ENCODE measurements at regions not wholly inside any gene's neighbourhood (a gene's known extent, or its start where the extent isn't known, plus 50 kb on each side); places are given as distances from the start of the nearest gene placed in this dataset.

DNA sequence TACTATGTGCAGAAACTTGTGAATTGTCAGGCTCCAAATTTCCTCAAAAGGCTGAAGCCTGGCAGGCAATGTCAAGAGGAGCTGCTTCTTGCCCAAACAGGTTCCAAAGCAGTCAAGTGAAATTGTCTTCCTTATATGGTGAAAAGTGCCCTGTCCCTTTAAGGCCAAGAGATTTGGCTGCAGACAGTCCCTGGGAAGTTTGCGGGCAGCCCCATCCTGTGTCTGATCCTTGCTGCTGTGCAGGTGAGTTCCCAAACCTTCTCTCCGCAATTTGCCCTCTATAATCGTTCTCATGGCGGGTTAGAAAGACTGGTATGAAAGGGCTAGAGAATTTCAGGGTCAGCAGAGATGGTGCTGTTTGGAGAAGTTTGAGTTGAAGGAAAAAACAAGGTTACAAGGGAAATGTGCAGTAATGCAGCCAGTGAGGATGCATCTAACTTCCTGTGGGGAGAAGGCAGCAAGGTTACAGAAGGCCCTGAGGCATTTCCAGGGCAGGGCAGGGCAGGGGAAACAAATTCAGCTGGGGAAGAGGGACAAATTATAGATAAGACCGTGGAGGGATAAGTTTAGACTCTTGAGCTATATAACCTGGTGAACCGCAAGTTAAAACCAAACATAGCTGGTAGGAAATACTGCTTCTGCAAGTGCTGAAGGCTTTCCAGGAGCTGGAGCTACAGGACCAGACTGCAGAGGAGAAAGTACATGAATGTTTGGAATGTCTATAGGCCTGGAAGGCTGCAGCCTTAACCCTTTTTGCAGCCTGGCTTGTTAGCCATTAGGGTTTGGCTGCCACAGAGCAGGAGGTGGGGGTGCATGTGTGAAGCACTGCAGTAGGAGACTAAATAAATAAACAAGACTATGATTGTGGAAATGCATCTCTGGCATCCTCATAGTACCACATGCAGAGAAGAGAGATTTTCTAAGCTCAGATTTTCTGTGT is 256.2 kb upstream of the IL12A start:
- no peaks in the 10 kb centered on the region for H3K36me3 ChIP-seq (ENCODE audit: control insufficient read depth in 4 of 4, insufficient read depth in 4 of 4, low read length in 4 of 4)
- peak overlapping the region in 1 of 2 donors; percentile 46 for H3K27ac ChIP-seq (ENCODE audit: low read depth in 1 of 2, low read length in 1 of 2)
- peaks cover 0 to 2% (median 0%) of the 10 kb centered on the region in 3 donors for H3K27me3 ChIP-seq (ENCODE audit: control insufficient read depth in 3 of 3, insufficient read depth in 3 of 3, low read length in 2 of 3)
- H3K9ac ChIP-seq (ENCODE audit: insufficient read depth in 1 of 2, low read length in 2 of 2), result no peak overlapping the region
- H3K4me3 ChIP-seq, result no peak overlapping the region
- WGBS, 2 donors, result 28 to 29% methylated on average over 6 of the region's 6 CpGs
- DNase-seq, result peak; percentile 18 to 41 (median 22)
- peaks cover 0 to 6% (median 2%) of the 10 kb centered on the region in 5 donors for H3K4me1 ChIP-seq (ENCODE audit: control insufficient read depth in 5 of 5, insufficient read depth in 5 of 5, low read length in 5 of 5)
- peak; percentile 49 for ATAC-seq (ENCODE audit: insufficient read depth, low FRiP score)
- H3K9me3 ChIP-seq (ENCODE audit: control insufficient read depth in 4 of 4, insufficient read depth in 3 of 4, low read length in 3 of 4), result no peaks in the 10 kb centered on the region
- no peak for TF ChIP-seq CTCF (IDR thresholded peaks at IDR 0.05; ENCODE audit: control extremely low read depth, extremely low read depth)

- Histone ChIP-seq H3K4me1 (ENCODE audit: control insufficient read depth in 5 of 5, insufficient read depth in 5 of 5, low read length in 5 of 5) (peaks cover 0 to 6% (median 2%) of the 10 kb centered on the region in 5 donors), H3K9ac (ENCODE audit: insufficient read depth in 1 of 2, low read length in 2 of 2) (no peak overlapping the region), H3K27me3 (ENCODE audit: control insufficient read depth in 3 of 3, insufficient read depth in 3 of 3, low read length in 2 of 3) (peaks cover 0 to 2% (median 0%) of the 10 kb centered on the region in 3 donors), H3K4me3 (no peak overlapping the region), H3K36me3 (ENCODE audit: control insufficient read depth in 4 of 4, insufficient read depth in 4 of 4, low read length in 4 of 4) (no peaks in the 10 kb centered on the region), H3K27ac (ENCODE audit: low read depth in 1 of 2, low read length in 1 of 2) (no peak overlapping the region), H3K9me3 (ENCODE audit: control insufficient read depth in 4 of 4, insufficient read depth in 3 of 4, low read length in 3 of 4) (no peaks in the 10 kb centered on the region)
- DNase-seq (peak in 1 of 3 donors; percentile 4), ATAC-seq (ENCODE audit: insufficient read depth, low FRiP score) (no peak)
- WGBS, 2 donors, result 66 to 74% methylated on average over 5 of the region's 5 CpGs
- TF ChIP-seq CTCF (IDR thresholded peaks at IDR 0.05; ENCODE audit: control extremely low read depth, extremely low read depth), result no peak
These were observed 255.3 kb upstream of the IL12A start for GRCh38 chr3:159733194-159733860.

DNA sequence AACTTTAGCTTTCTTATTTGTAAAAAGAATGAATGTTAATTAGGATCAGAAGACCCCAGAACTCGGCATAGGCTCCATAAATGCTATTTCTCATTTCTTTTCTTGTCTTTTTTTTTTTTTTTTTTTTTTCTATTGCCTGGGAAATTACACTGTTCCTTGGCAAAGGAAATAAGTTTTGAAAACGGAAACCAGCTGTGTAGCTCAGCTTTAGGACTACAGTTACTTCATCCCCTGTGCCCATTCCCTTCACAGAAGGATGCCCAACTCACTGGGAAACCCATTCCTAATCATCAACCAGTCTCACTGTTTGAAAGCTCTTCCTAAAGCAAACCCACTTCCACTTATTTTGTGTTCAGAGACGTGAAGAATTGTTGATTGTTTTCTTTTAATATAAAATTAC is 254.0 kb upstream of the IL12A start:
- DNase-seq (peak in 1 of 3 donors; percentile 6), ATAC-seq (ENCODE audit: insufficient read depth, low FRiP score) (no peak)
- Histone ChIP-seq H3K9me3 (ENCODE audit: control insufficient read depth in 4 of 4, insufficient read depth in 3 of 4, low read length in 3 of 4) (no peaks in the 10 kb centered on the region), H3K27me3 (ENCODE audit: control insufficient read depth in 3 of 3, insufficient read depth in 3 of 3, low read length in 2 of 3) (peaks cover 0 to 2% (median 0%) of the 10 kb centered on the region in 3 donors), H3K9ac (ENCODE audit: insufficient read depth in 1 of 2, low read length in 2 of 2) (no peak overlapping the region), H3K27ac (ENCODE audit: low read depth in 1 of 2, low read length in 1 of 2) (no peak overlapping the region), H3K4me3 (no peak overlapping the region), H3K36me3 (ENCODE audit: control insufficient read depth in 4 of 4, insufficient read depth in 4 of 4, low read length in 4 of 4) (no peaks in the 10 kb centered on the region), H3K4me1 (ENCODE audit: control insufficient read depth in 5 of 5, insufficient read depth in 5 of 5, low read length in 5 of 5) (peaks cover 0 to 6% (median 2%) of the 10 kb centered on the region in 5 donors)
- WGBS, 2 donors, result 61 to 75% methylated on average over 3 of the region's 3 CpGs
- TF ChIP-seq CTCF (IDR thresholded peaks at IDR 0.05; ENCODE audit: control extremely low read depth, extremely low read depth), result no peak
